Ammon's horn (tissue), 1 donor: ENCODE measurements at regions not wholly inside any gene's neighbourhood (a gene's known extent, or its start where the extent isn't known, plus 50 kb on each side); places are given as distances from the start of the nearest gene placed in this dataset.
"Not testable (repeated sequence)": the region's sequence is repeated elsewhere in the genome, so short reads cannot be mapped to it uniquely, and the experiment has no call there.

ENCODE experiments used
- DNase-seq: peaks from one replicate; pipeline ENCODE4 v3.0.0-alpha.2; 2016; ENCODE audit warnings: low spot score

- DNase-seq, result no peak
Measured at GRCh38 chr2:9708683-9709538, 78.1 kb upstream of the YWHAQ start.

GRCh38 chr2:9709539-9710285, 78.9 kb upstream of the YWHAQ start:
- DNase-seq, result no peak

- no peak for DNase-seq
Measured at GRCh38 chr2:9710311-9710710, 79.5 kb upstream of the YWHAQ start.

DNA sequence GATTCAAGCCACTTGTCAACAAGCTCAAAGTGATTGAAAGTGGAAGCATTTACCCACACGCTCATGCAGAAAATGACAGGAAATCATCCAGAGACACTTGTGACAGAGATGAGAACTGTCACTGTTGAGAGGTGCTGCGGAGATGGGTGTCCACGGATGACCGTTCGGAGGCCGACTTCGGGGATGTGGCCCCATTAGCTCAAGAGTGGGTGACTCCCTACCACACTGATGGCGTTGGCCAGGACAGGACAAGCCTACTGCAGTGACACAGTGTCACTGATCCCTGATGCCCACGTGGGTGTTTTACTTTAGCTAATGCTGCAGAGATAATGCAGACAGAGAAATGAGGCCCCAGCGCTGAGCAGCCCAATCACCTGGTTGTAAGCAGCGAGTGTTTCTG, 81.5 kb upstream of the YWHAQ start:
- no peak for DNase-seq

DNA sequence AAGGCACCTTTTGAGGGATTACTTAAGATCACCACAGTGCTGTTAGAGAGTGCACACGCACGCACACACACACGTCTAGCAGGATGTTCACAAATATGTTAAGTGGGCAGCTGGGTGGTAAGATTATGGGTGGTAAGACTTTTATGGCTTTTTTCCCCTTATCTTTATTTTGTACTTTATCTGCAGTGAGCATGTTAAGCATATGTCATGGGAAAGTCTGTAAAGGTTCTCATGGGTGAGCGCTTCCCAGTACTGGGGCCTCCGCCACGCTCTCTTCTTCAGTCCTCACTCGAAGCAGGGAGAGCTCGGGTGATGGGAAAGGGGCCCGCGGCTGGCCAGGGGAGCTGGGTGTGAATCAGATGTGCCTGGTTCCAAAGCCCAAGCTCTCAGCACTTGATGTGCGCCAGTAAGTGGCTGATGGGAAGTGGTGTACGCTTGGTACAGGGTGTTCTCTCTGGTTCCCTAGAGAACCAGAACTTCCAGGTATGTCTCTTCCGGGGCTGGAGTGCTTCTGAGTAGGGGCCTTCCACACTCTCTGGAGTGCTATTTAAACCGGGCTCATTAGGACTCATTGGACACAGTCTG, 83.9 kb upstream of the YWHAQ start:
- no peak for DNase-seq

GRCh38 chr2:9715238-9715637, 84.4 kb upstream of the YWHAQ start:
- no peak for DNase-seq

GRCh38 chr2:9717886-9718451, 87.2 kb upstream of the YWHAQ start:
- no peak for DNase-seq

DNA sequence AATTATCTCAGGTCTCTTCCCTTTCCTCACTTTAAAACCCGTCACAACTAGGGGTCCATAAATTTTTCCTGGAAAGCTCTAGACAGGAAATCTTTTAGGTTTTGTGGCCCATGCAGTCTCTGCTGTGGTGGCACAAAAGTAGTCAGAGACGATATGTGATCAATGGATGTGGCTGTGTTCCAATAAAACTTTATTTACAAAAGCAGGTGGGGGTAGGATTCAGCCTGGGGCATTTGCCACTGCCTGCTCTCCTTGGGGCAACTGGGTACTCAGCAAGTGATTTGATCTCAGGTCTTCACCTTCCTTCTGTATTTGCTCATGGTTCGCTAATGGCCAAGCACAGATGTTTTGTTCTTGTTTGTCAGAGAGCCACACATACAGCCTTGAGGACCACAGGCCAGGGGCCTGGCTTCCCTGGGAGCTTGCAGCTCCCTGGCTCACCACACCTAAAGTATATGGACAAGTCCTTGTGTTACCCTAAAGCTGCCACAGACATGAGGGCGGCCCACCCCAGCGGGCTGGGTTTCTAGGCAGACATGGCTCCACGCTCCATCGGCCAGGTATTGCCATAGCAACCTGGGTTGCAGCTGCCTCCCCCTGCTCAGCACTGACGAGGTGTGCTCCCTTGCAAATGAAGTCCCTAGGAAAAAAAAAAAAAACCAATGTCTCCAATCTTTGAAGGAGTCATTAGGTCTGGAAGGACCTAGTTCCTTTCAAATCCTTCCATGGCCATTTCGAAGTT, 89.7 kb upstream of the YWHAQ start:
- DNase-seq, result no peak

DNA sequence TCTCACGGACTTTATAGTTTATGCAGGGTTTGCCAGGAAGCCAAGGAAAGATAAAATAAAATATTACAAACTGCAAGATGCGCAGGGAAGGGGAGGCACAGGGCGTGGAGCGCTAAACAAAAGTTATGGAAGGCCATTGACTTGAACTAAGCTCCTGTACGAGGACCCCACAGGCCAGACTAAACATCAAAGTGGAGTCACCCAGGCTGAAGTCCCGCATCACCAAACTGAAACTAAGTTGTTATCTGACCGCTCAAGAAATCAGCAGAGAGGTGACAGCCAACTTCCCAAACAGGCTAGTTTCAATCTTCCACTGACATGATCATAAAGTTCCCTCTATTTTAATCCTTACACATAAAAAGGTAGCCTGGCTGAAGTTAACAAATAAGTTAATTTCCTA, 90.5 kb upstream of the YWHAQ start:
- no peak for DNase-seq

DNA sequence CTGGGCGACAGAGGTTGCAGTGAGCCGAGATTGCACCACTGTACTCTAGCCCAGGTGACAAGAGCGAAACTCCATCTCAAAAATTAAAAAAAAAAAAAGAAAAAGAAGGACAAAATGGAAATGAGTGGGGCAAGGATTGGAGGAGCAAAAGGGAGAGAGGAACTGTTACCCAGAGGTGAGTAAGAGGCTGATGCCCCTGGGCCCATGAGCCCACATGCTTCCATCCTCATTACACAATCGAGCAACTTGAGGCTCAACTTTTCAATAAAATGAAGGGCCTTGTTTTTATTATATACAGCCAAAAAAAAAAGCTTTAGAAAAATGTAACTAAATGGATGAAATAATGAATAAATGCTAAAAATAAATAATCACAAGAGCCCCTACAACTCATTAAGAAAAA, 91.7 kb upstream of the YWHAQ start:
- no peak for DNase-seq

GRCh38 chr2:9724565-9724964, 93.8 kb upstream of the YWHAQ start:
- DNase-seq, result no peak

DNA sequence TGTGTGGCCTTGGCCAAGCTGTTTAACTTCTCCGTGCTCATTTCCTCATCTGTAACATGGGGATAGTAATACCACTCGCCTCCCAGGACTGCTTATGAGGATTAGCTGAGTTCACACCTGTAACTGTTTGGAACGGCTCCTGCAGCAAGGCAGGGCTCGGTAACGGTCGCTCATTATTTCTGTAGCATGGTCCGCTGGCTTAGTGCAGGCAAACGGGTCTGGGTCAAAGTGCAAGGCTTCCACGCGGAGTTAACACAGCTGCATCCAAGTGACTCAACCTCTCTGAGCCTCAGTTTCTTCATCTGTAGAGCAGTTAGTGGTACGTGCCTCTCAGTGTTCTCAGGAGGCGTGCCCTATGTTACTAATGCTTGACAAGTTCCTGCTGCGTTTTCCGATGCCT, 94.3 kb upstream of the YWHAQ start:
- DNase-seq, result no peak

GRCh38 chr2:9726016-9726415, 95.2 kb upstream of the YWHAQ start:
- DNase-seq, result not testable (repeated sequence)

GRCh38 chr2:9730523-9730922, 99.7 kb upstream of the YWHAQ start:
- not testable (repeated sequence) for DNase-seq

DNA sequence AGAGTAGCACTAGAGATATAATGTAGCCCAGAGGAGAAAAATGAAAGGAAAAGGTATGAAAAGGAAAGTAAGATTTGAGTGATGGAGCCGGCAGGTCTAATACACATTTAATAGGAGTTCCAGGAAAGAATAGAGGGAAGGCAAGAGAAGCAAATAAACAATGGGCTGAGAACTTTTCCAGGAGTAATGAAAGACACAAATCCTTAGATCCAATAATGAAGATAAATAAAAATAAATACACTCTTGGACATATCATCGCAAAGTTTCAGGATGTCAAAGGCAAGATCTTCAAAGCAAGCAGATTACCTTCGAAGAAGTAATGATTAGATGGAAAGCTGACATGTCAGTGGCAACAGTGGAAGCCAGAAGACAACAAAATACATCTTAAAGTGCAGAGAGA, 102.0 kb upstream of the YWHAQ start:
- no peak for DNase-seq

DNA sequence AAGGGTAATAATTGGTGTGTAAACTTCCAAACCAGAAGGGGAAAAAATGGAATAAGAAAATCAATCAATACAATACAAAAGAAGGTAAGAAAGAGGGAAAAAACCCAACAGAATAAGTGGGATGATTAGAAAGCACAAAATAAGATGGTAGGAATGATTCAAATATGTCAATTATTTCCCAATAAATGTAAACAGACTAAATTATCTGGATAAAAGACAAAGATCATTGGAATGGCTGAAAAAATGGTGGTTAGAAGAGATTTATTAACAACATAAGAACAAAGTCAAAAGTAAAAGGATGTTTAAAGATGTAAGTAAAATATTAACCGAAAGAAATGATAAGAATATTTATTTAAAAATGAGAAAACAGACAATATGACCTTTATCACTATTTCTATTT, 103.5 kb upstream of the YWHAQ start:
- no peak for DNase-seq

GRCh38 chr2:9735335-9735734, 104.5 kb upstream of the YWHAQ start:
- DNase-seq, result no peak

DNA sequence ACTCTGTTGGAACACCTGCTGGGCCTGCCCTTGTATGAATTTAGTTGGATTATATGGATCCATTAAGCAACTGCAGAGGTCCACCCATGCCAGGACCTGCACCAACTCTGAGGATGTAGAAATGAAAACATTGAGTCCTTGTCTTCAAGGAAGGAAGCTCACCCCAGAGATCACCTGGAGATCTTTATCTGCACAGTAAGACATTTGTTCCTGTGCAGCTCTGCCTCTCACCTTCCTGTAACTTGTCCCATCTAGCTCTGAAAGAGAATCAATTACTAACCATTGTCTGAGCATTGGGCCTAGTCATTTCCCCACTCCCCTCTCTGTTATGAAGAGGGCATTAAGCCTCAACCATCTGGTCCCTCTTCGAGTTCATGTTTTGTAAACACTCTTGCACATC, 105.2 kb upstream of the YWHAQ start:
- no peak for DNase-seq

DNA sequence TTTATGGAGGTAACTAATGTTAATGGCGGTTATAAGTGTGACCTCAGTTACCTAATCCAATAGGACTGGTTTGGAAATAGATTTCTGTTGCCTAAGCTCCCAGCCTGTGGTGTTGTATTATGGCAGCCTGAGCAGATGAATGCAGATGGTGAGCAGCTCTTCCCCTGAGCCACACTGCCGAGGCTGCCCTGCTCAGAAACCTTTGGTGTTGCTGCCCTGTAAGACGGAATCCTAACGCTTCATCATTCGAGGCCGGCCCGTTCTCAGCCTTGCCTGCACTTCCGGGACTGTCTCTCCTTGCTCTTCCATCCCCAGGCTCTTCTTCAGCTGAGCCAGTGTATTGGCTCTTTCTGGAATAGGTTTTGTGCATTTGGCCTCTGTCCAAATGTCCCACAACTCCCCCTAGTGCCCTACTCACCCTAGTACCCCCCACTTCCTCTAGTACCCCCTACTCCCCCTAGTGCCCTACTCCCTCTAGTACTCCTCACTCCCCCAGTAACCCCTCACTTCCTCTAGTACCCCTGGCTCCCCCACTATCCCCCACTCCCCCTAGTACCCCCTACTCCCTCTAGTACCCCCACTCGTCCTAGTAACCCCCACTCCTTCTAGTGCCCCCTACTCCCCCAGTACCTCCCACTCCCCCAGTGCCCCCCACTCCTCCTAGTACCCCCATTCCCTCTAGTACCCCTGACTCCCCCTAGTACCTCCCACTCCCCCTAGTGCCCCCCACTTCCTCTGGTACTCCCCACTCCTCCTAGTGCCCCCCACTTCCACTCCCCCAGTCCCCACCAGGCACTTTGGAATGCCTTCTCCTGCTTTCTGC, 106.0 kb upstream of the TAF1B start:
- no peak for DNase-seq

DNA sequence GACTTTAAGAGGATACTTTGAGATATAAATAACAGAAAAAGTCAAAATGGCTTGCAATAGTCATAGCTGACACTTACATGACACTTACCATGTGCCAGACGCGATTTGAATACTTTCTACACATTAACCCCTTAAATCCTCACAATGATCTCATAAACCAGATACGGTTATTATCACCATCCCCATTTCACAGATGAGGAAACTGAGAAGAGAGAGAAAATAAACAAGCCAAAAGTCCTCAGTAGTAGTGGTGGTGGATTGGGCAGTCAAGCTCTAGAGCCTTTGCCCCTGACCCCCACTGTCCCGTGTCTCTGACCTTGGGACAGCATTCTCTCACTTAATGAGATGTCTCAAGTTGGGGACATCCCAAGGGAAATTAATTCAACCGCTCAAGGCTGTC, 105.2 kb upstream of the TAF1B start:
- DNase-seq, result no peak
